Spleen (tissue), 7 donors: ENCODE measurements at regions not wholly inside any gene's neighbourhood (a gene's known extent, or its start where the extent isn't known, plus 50 kb on each side); places are given as distances from the start of the nearest gene placed in this dataset.

Source experiments
- CTCF ChIP-seq, 11 experiments: fragments of 200-600 bp in 7 of 11; fragments of 450-650 bp in 4 of 11; sonication (generic) in 4 of 11; IDR thresholded peaks in 8 of 11; conservative IDR thresholded peaks in 3 of 11; 1 replicate in 7 of 11; 2 replicates in 4 of 11; pipeline versions ENCODE4 v1.4.0 to v1.8.0; 2016 to 2021; ENCODE audit warnings: antibody characterized with exemption in 11 of 11, inconsistent platforms in 4 of 11, mild to moderate bottlenecking in 1 of 11
- POLR2A ChIP-seq, 3 donors: fragments of 450-650 bp; IDR thresholded peaks; one replicate each; pipeline ENCODE4 v1.5.1; 2017; ENCODE audit warnings: antibody characterized with exemption in 3 of 3, mild to moderate bottlenecking in 1 of 3
- POLR2AphosphoS5 ChIP-seq, 3 donors: sonication (generic); formaldehyde crosslinking; IDR thresholded peaks; one replicate each; pipeline ENCODE4 v1.5.1; 2017; ENCODE audit warnings: antibody characterized with exemption in 3 of 3
- donor health status: DM: no; HTN: no; CAD: no; lungs with moderate emphysema.
- donor health status: DM: no; HTN: no; CAD: no.
- donor health status: DM: no; HTN: no; CAD: no.

GRCh38 chr3:194854206-194854605 is 168.5 kb downstream of the FAM43A start:
- TF ChIP-seq CTCF (IDR thresholded peaks at IDR 0.05 in 8 of 11, conservative IDR thresholded peaks at IDR 0.05 in 3 of 11) (no peak), POLR2A (IDR thresholded peaks at IDR 0.05) (no peak), POLR2AphosphoS5 (IDR thresholded peaks at IDR 0.05) (no peak)
